Nephron progenitor cell (in vitro differentiated cells): ENCODE measurements at regions not wholly inside any gene's neighbourhood (a gene's known extent, or its start where the extent isn't known, plus 50 kb on each side); places are given as distances from the start of the nearest gene placed in this dataset.

Source experiments
- DNase-seq: peaks from one replicate; pipeline ENCODE4 v3.0.0; 2021
- H3K27ac Mint-ChIP-seq: 2 replicates; pipeline ENCODE4 v1.8.0; 2021; ENCODE audit warnings: mild to moderate bottlenecking, moderate library complexity, mixed read lengths
- H3K27me3 Mint-ChIP-seq: 2 replicates; pipeline ENCODE4 v1.8.0; 2021; ENCODE audit warnings: mild to moderate bottlenecking, low read depth, mixed read lengths; ENCODE audit not compliant: poor library complexity
- H3K36me3 Mint-ChIP-seq: 2 replicates; pipeline ENCODE4 v1.8.0; 2021; ENCODE audit warnings: low read depth, mixed read lengths
- H3K4me1 Mint-ChIP-seq: 2 replicates; pipeline ENCODE4 v1.8.0; 2021; ENCODE audit warnings: mixed read lengths
- H3K4me3 Mint-ChIP-seq: 2 replicates; pipeline ENCODE4 v1.8.0; 2021; ENCODE audit warnings: mild to moderate bottlenecking, moderate library complexity, mixed read lengths
- H3K9me3 Mint-ChIP-seq: 2 replicates; pipeline ENCODE4 v1.8.0; 2021; ENCODE audit warnings: mild to moderate bottlenecking, moderate library complexity, mixed read lengths
- CTCF ChIP-seq: fragments of 200-600 bp; sonication (generic); IDR thresholded peaks from 2 replicates; pipeline ENCODE4 v1.5.0; 2021; ENCODE audit warnings: antibody characterized with exemption

DNA sequence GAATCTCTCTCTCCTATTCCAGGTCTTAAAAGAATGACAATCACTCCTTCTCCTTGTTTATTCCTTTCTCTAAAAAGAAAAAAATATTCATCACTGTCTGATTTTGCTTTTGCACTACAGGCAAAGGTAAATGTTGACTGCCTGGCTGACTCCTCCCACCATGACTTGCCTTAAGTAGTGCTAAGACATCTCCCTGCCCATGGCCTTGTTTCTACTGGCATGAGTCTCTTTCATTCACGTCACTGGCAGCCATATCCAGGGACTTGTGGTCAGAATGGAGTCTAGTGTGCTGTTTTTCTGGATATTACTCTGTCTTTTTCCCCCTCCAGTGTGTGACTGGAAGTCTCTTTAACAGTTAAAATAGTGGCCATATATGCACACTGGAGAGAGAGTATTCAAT lies 522.9 kb upstream of the DAB2 start:
- no peaks in the 10 kb centered on the region for H3K36me3 Mint-ChIP-seq
- H3K4me1 Mint-ChIP-seq = no peaks in the 10 kb centered on the region
- no peak for DNase-seq
- H3K27ac Mint-ChIP-seq = no peak overlapping the region
- H3K4me3 Mint-ChIP-seq = no peak overlapping the region
- TF ChIP-seq CTCF = no peak
- no peaks in the 10 kb centered on the region for H3K27me3 Mint-ChIP-seq
- peaks cover 13% of the 10 kb centered on the region for H3K9me3 Mint-ChIP-seq

GRCh38 chr5:39946356-39947045 lies 521.7 kb upstream of the DAB2 start:
- no peak overlapping the region for H3K4me3 Mint-ChIP-seq
- no peak for TF ChIP-seq CTCF
- no peaks in the 10 kb centered on the region for H3K27me3 Mint-ChIP-seq
- DNase-seq = no peak
- no peak overlapping the region for H3K27ac Mint-ChIP-seq
- H3K9me3 Mint-ChIP-seq = peaks cover 10% of the 10 kb centered on the region
- H3K4me1 Mint-ChIP-seq = no peaks in the 10 kb centered on the region
- H3K36me3 Mint-ChIP-seq = no peaks in the 10 kb centered on the region

DNA sequence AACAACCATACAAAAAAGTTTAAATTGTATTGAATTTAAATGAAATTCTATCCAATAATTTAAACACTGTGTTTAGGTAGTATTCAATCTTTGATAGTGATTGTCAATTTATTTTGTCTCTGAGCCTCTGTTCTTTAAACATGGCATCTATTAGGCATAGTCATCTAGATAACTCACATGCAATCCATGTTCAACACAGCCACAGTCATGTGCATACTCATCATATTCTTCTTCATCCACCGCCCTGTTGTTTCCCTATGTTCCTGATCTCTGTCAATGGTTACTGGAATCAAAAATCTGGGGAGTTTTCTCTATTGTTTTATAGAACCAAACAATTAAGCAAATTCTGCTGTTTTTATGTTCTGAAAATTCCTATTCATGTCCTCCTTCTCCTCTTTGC lies 521.1 kb upstream of the DAB2 start:
- Mint-ChIP-seq H3K27me3 (no peaks in the 10 kb centered on the region), H3K9me3 (peaks cover 4% of the 10 kb centered on the region), H3K4me3 (no peak overlapping the region), H3K4me1 (no peaks in the 10 kb centered on the region), H3K36me3 (no peaks in the 10 kb centered on the region), H3K27ac (no peak overlapping the region)
- DNase-seq = no peak
- no peak for TF ChIP-seq CTCF

GRCh38 chr5:39943811-39944210 lies 519.0 kb upstream of the DAB2 start:
- no peak for DNase-seq
- Mint-ChIP-seq H3K9me3 (no peaks in the 10 kb centered on the region), H3K27me3 (peaks cover 2% of the 10 kb centered on the region), H3K27ac (no peak overlapping the region), H3K4me1 (no peaks in the 10 kb centered on the region), H3K36me3 (no peaks in the 10 kb centered on the region), H3K4me3 (no peak overlapping the region)
- TF ChIP-seq CTCF = no peak

DNA sequence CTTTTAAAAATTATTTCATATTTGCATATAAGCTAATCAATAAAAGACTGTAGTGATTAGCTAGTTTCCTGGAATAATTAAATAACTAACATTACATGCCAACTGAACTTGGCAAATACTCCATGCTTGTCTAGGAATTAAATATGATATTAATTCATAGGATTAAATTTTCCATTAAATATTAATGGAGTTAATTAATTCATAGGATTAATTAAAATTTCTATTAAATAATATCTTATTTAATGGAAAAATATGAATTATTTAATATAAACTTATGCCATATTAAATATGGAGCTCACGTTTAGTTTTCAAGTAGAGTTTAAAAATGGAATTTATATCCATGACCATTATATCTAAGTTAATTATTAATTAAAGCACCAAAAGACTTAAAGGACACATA lies 517.8 kb upstream of the DAB2 start:
- no peak overlapping the region for H3K4me3 Mint-ChIP-seq
- no peak for DNase-seq

More for the DNA sequence above, 517.8 kb upstream of the DAB2 start:
- H3K27ac Mint-ChIP-seq = no peak overlapping the region
- no peaks in the 10 kb centered on the region for H3K4me1 Mint-ChIP-seq
- H3K9me3 Mint-ChIP-seq = no peaks in the 10 kb centered on the region
- H3K27me3 Mint-ChIP-seq = peaks cover 3% of the 10 kb centered on the region
- no peak for TF ChIP-seq CTCF
- H3K36me3 Mint-ChIP-seq = no peaks in the 10 kb centered on the region
